ENCODE measurements at regions not wholly inside any gene's neighbourhood (a gene's known extent, or its start where the extent isn't known, plus 50 kb on each side); places are given as distances from the start of the nearest gene placed in this dataset.

DNA sequence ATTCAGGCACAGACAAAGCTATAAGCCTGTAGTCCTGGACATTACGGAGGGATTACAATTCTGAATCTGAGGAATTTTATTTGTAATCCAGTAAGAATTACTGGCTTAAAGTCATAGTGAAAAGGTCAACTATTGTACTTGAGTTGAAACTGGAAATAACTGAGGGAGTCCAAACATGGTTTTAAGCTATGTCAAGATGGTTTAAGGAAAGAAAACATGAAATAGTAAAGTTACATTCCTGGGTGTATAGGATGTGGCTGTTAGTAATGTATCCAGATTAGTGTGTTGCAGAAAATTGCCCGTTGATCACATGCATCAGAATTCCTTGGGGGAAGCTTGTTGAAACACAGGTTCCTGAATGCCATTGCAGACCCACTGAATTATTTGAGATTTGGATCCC lies 124.8 kb upstream of the GORAB start:
- Histone ChIP-seq H3K9me3 (ENCODE audit: insufficient read depth in 2 of 2, low read depth in 1 of 2, low read length in 1 of 2) (no peaks in the 10 kb centered on the region), H3K23me2 (ENCODE audit: low read depth, low read length) (no peaks in the 10 kb centered on the region), H2BK15ac (ENCODE audit: low read length) (no peak overlapping the region), H2BK5ac (ENCODE audit: low read depth, low read length) (no peak overlapping the region), H3K4ac (replicated peaks; ENCODE audit: insufficient read length, low read depth, low read length) (no peak overlapping the region), H2BK12ac (ENCODE audit: low read depth, low read length) (no peak overlapping the region), H3K9ac (replicated peaks in 1 of 4; ENCODE audit: extremely low read depth in 1 of 4, low read depth in 3 of 4, low read length in 3 of 4) (no peak overlapping the region), H3K27me3 (replicated peaks in 1 of 4; ENCODE audit: control insufficient read depth in 3 of 4, extremely low read depth in 1 of 4, insufficient read depth in 3 of 4, low read length in 3 of 4) (no peaks in the 10 kb centered on the region), H4K5ac (ENCODE audit: insufficient read length, low read depth, low read length) (no peak overlapping the region), H4K20me1 (replicated peaks in 1 of 2; ENCODE audit: control insufficient read depth in 1 of 2, insufficient read depth in 2 of 2, low read length in 2 of 2) (no peaks in the 10 kb centered on the region), H2BK120ac (replicated peaks; ENCODE audit: low read depth, low read length) (no peak overlapping the region), H2AK5ac (ENCODE audit: low read depth, low read length) (no peak overlapping the region), H4K8ac (ENCODE audit: extremely low read depth, insufficient read depth, low read length) (no peak overlapping the region), H3K56ac (replicated peaks; ENCODE audit: insufficient read length, low read depth, low read length) (no peak overlapping the region), H3K14ac (ENCODE audit: insufficient read length) (no peak overlapping the region), H2AFZ (ENCODE audit: low read length) (no peak overlapping the region), H3K4me3 (ENCODE audit: extremely low read depth in 1 of 4, insufficient read depth in 2 of 4, low read depth in 3 of 4, low read length in 4 of 4) (no peak overlapping the region), H3K23ac (ENCODE audit: insufficient read length) (no peak overlapping the region), H3K27ac (ENCODE audit: low read depth, low read length) (no peak overlapping the region), H3K79me2 (ENCODE audit: control insufficient read depth in 1 of 2, insufficient read depth in 2 of 2, low read length in 2 of 2) (no peaks in the 10 kb centered on the region), H3K4me2 (ENCODE audit: insufficient read depth in 1 of 2, low read depth in 2 of 2, low read length in 2 of 2) (no peak overlapping the region), H4K91ac (replicated peaks; ENCODE audit: insufficient read length, low read length) (no peak overlapping the region), H3K79me1 (ENCODE audit: low read depth, low read length) (no peaks in the 10 kb centered on the region), H3K4me1 (replicated peaks in 1 of 4; ENCODE audit: control insufficient read depth in 3 of 4, insufficient read depth in 4 of 4, low read length in 3 of 4) (no peaks in the 10 kb centered on the region), H3K36me3 (ENCODE audit: control insufficient read depth in 2 of 4, insufficient read depth in 4 of 4, low read length in 3 of 4) (no peaks in the 10 kb centered on the region), H2BK20ac (ENCODE audit: low read length) (no peak overlapping the region), H3K18ac (ENCODE audit: extremely low read depth, low read length) (no peak overlapping the region)
- POLR2A ChIA-PET (ENCODE audit: partially characterized antibody): no interaction called here
- 94% methylated on average over 2 of the region's 2 CpGs; no CpG with 5 or more reads in 1 of the 2 experiments for WGBS, 2 experiments (ENCODE audit: extremely low coverage in 1 of 2, insufficient coverage in 1 of 2, insufficient read length in 1 of 2, insufficient replicate concordance in 2 of 2, low coverage in 1 of 2, low lambda C conversion rate in 2 of 2, missing lambda C conversion rate in 1 of 2)
- FAIRE-seq (no peak), DNase-seq (ENCODE audit: low read depth in 1 of 2, low spot score in 2 of 2) (no peak)
- TF ChIP-seq, protein P1, sequence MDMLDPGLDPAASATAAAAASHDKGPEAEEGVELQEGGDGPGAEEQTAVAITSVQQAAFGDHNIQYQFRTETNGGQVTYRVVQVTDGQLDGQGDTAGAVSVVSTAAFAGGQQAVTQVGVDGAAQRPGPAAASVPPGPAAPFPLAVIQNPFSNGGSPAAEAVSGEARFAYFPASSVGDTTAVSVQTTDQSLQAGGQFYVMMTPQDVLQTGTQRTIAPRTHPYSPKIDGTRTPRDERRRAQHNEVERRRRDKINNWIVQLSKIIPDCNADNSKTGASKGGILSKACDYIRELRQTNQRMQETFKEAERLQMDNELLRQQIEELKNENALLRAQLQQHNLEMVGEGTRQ (IDR thresholded peaks at IDR 0.05; ENCODE audit: low read length): no peak
- TF ChIP-seq HDAC2 (IDR thresholded peaks at IDR 0.05; ENCODE audit: borderline replicate concordance in 1 of 2, low read depth in 2 of 2, low read length in 2 of 2) (no peak), SIX5 (IDR thresholded peaks at IDR 0.05; ENCODE audit: low read depth, low read length) (no peak), KDM4A (IDR thresholded peaks at IDR 0.05; ENCODE audit: low read depth, low read length, severe bottlenecking) (no peak), GTF2F1 (IDR thresholded peaks at IDR 0.05; ENCODE audit: borderline replicate concordance, low read depth, low read length) (no peak), EZH2 (IDR thresholded peaks at IDR 0.05; ENCODE audit: low read depth, low read length, severe bottlenecking) (no peak), CBX5 (IDR thresholded peaks at IDR 0.05; ENCODE audit: low read depth, low read length) (no peak), SP2 (IDR thresholded peaks at IDR 0.05; ENCODE audit: low read length) (no peak), JUN (IDR thresholded peaks at IDR 0.05; ENCODE audit: low read depth, low read length) (no peak)
- TF ChIP-seq, protein P2, sequence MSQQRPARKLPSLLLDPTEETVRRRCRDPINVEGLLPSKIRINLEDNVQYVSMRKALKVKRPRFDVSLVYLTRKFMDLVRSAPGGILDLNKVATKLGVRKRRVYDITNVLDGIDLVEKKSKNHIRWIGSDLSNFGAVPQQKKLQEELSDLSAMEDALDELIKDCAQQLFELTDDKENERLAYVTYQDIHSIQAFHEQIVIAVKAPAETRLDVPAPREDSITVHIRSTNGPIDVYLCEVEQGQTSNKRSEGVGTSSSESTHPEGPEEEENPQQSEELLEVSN (IDR thresholded peaks at IDR 0.05): no peak
- CTCF ChIA-PET (ENCODE audit: partially characterized antibody): no interaction called here

All from H1 (cell line).